ENCODE measurements at regions not wholly inside any gene's neighbourhood (a gene's known extent, or its start where the extent isn't known, plus 50 kb on each side); places are given as distances from the start of the nearest gene placed in this dataset.
A peak's percentile ranks its signal among the peaks of the same experiment; 100 is the strongest.
"Not testable (repeated sequence)": the region's sequence is repeated elsewhere in the genome, so short reads cannot be mapped to it uniquely, and the experiment has no call there.

DNA sequence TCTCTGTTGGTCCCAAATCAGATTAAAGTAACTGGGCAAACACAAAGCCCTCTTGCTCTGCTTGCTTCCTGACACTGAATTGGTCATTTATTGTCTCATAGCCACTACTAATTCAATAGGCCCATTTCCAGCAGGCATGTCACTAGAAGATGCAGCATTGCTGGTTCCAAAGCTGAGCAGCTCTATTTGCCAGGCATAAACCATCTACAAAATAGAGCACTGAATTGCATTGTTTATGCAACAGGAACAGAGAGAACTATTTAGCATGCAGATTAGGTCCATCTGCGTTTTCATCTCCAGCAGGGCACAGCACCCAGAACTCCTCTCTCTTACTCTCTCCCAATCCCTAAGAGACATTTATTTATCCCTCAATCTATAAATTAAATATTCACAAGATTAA is 227.6 kb downstream of the SUCLG1 start:
- Histone ChIP-seq H3K36me3 (no peaks in the 10 kb centered on the region), H3K27me3 (replicated peaks) (no peaks in the 10 kb centered on the region), H3K4me3 (no peak overlapping the region), H3K9me3 (replicated peaks) (no peaks in the 10 kb centered on the region), H3K4me1 (replicated peaks) (no peaks in the 10 kb centered on the region), H3K27ac (no peak overlapping the region)
- no peak for DNase-seq (ENCODE audit: low read depth in 1 of 2, low spot score in 2 of 2)

DNA sequence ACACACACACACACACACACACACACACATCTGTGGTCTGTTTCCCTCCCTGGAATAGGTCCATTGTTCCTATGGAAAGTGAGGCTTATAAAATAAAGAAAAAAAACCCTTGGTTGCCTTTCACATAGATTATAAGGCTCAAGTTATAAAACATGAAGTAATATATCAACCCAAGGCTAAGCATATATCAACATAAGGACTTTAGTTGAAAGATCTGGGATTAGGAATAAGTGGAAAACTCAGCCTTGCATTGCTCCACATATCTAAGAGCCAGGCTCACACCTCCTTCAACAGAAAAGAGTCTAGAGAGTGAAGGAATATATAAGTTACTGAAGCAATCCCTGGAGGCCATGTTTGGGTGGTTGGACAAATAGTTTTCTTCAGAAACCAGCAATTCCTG is 235.0 kb downstream of the SUCLG1 start:
- Histone ChIP-seq H3K36me3 (no peaks in the 10 kb centered on the region), H3K4me3 (no peak overlapping the region), H3K27me3 (replicated peaks) (no peaks in the 10 kb centered on the region), H3K9me3 (replicated peaks) (no peaks in the 10 kb centered on the region), H3K4me1 (replicated peaks) (no peaks in the 10 kb centered on the region), H3K27ac (no peak overlapping the region)
- no peak for DNase-seq (ENCODE audit: low read depth in 1 of 2, low spot score in 2 of 2)

DNA sequence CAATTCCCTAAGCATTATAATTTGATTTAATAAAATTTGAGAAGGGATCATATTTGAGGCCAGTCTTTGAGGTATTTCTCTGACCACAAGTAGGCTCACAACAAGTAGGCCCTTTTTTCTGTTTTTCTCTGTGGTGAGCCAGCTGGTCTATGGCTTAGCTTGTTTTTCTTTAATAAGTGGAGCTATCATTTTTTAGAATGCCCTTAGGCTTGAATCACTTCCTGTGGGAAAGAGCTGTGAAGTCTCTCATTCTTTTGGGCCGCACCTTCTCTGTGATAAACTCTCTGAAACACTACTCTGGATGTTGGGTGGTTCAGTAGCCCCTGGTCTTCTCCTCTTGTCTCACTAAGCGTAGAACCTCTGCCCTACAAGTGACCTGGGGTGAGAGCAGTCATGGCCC is 235.9 kb downstream of the SUCLG1 start:
- peak in 1 of 2 experiments; percentile 7 for DNase-seq (ENCODE audit: low read depth in 1 of 2, low spot score in 2 of 2)
- Histone ChIP-seq H3K36me3 (no peaks in the 10 kb centered on the region), H3K4me1 (replicated peaks) (no peaks in the 10 kb centered on the region), H3K27ac (no peak overlapping the region), H3K9me3 (replicated peaks) (no peaks in the 10 kb centered on the region), H3K27me3 (replicated peaks) (no peaks in the 10 kb centered on the region), H3K4me3 (no peak overlapping the region)

DNA sequence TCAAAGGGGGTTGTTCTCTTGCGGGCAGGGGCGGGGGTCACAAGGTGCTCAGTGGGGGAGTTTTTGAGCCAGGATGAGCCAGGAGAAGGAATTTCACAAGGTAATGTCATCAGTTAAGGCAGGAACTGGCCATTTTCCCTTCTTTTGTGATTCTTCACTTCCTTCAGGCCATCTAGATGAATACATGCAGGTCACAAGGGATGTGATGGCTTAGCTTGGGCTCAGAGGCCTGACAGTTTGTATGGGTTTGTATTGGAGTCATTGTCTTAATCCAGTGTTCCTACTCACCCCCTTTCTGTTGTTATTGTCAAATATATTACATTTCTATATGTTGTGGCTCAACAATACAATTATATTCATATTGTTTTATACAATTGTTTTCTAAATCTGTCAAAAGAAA is 238.0 kb downstream of the SUCLG1 start:
- H3K4me1 ChIP-seq (replicated peaks); H3K4me3 ChIP-seq; H3K27me3 ChIP-seq (replicated peaks); DNase-seq (ENCODE audit: low read depth in 1 of 2, low spot score in 2 of 2); H3K36me3 ChIP-seq; H3K27ac ChIP-seq; H3K9me3 ChIP-seq (replicated peaks): not testable (repeated sequence)

DNA sequence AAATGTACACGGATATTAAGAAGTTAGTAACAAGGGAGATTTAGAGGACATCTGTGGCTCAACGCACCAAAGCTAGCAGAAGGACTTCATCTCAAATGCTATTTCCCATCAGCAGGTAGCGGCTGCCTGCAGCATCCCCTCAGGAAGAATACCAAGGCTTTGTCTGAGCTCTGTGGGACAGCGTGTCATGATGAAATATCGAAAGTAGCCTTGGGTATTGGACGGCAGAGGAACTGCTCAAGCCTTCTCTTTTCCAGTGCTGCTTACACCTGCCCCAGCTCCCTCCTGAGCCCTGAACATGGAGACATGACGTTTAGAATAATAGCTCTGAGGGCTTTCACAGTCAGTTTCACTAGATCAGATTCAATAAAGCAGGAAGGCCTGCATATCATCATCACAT is 241.6 kb downstream of the SUCLG1 start:
- no peaks in the 10 kb centered on the region for H3K4me1 ChIP-seq (replicated peaks)
- no peak overlapping the region for H3K27ac ChIP-seq
- no peaks in the 10 kb centered on the region for H3K9me3 ChIP-seq (replicated peaks)
- H3K4me3 ChIP-seq = no peak overlapping the region
- no peak for DNase-seq (ENCODE audit: low read depth in 1 of 2, low spot score in 2 of 2)
- no peaks in the 10 kb centered on the region for H3K36me3 ChIP-seq
- H3K27me3 ChIP-seq (replicated peaks) = peaks cover 4% of the 10 kb centered on the region; the same call in 1 of the 2 replicates

DNA sequence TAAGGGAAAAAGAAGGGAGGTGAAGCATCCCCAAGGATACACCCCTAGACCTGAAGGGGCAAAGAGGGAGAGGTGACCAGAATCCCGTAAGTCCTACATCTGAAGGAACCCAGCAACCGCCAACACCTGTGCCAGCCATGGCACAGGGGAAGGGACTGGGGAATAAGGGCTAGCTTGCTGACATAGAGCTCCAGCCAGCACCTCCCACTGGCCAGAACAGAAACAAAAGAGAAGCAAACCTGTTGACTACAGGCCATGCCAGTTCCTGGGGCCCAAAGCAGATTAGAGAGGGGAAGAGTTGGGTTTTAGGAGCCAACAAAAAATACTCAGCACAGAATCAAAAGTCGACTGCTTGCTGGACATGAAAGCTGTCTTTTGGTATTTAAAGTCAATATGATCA is 244.6 kb downstream of the SUCLG1 start:
- no peaks in the 10 kb centered on the region for H3K36me3 ChIP-seq
- H3K27ac ChIP-seq = no peak overlapping the region
- no peak for DNase-seq (ENCODE audit: low read depth in 1 of 2, low spot score in 2 of 2)

DNA sequence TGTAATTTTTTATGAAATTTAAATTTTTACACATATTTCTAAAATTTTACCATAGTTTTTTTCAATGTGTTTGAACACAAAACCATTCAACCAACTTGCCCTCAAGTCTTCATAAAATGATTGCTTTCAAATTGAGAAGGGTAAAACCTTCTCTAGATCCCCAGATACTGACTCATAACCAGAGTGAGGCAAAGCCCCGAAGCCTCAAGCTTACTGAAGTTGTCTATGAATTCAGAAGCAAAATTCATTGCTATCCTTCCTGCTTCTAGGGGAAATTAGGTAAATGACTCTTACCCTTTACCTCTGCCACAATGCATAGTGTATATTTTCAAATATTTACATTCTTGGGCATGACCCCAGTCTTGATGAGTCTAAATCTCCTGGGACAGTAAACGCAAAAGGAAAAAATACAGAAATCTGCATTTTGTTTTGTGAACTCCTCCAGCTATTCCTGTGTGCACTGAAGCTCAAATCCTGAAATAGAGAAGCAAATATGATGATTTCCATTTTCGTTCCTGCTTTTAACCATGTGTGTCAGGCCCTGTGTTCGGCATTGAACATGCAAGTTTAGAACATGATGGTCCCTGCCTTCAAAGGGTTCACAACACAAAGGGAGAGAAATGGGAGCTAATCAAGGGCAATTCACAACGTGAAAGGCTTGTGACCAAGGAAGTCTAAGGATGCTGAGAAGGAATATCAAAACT is 246.3 kb downstream of the SUCLG1 start:
- no peak for DNase-seq (ENCODE audit: low read depth in 1 of 2, low spot score in 2 of 2)
- Histone ChIP-seq H3K27ac (no peak overlapping the region), H3K9me3 (replicated peaks) (no peaks in the 10 kb centered on the region), H3K4me3 (no peak overlapping the region), H3K4me1 (replicated peaks) (no peaks in the 10 kb centered on the region), H3K36me3 (no peaks in the 10 kb centered on the region), H3K27me3 (replicated peaks) (peaks cover 4% of the 10 kb centered on the region; the same call in 1 of the 2 replicates)

More for the DNA sequence above, 244.6 kb downstream of the SUCLG1 start:
- H3K9me3 ChIP-seq (replicated peaks) = no peaks in the 10 kb centered on the region
- peaks cover 4% of the 10 kb centered on the region; the same call in 1 of the 2 replicates for H3K27me3 ChIP-seq (replicated peaks)
- H3K4me1 ChIP-seq (replicated peaks) = no peaks in the 10 kb centered on the region
- H3K4me3 ChIP-seq = no peak overlapping the region

DNA sequence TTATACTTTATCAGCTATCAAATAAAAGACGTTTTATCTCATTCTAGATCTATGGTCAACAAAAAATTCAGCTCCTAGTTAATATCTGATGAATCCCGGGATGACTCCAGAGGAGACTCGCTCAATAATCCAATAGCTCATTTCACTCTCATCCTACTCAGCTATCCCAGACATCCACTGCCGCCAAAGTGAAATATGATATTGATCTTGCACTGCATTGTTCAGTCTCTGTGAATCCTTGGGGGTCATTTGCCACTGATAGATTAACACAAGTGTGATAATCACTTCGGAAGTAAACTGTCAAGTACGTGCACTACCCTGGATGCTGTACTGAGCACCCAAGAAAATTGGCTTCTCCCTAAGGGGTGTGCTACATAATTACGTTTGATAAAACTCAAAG is 249.1 kb downstream of the SUCLG1 start:
- H3K4me1 ChIP-seq (replicated peaks) = no peaks in the 10 kb centered on the region
- H3K9me3 ChIP-seq (replicated peaks) = no peaks in the 10 kb centered on the region
- H3K27me3 ChIP-seq (replicated peaks) = peaks cover 3% of the 10 kb centered on the region; the same call in 1 of the 2 replicates
- no peak overlapping the region for H3K27ac ChIP-seq
- no peaks in the 10 kb centered on the region for H3K36me3 ChIP-seq
- no peak overlapping the region for H3K4me3 ChIP-seq
- no peak for DNase-seq (ENCODE audit: low read depth in 1 of 2, low spot score in 2 of 2)

DNA sequence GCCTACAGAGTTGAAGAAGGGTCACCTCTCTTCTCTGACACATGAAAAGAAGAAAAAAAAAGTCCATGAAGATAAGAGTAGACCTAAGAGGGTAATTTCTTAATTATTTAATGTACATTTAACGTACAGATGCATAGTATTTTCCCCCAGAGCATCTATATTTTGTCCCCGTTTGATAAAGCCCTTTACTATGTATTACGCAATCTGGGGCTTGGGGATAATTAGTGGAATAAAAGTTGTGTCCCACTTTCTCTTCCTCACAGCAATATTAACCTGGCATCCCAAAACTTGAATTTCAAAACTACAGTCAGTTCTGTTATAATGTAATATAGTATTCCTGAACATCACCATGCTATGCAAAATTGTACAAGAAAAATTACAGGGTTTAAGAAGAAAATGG is 254.1 kb downstream of the SUCLG1 start:
- H3K36me3 ChIP-seq = no peaks in the 10 kb centered on the region
- DNase-seq (ENCODE audit: low read depth in 1 of 2, low spot score in 2 of 2) = no peak
- H3K27ac ChIP-seq = no peak overlapping the region
- no peaks in the 10 kb centered on the region for H3K27me3 ChIP-seq (replicated peaks)
- no peaks in the 10 kb centered on the region for H3K4me1 ChIP-seq (replicated peaks)
- no peaks in the 10 kb centered on the region for H3K9me3 ChIP-seq (replicated peaks)
- H3K4me3 ChIP-seq = no peak overlapping the region

DNA sequence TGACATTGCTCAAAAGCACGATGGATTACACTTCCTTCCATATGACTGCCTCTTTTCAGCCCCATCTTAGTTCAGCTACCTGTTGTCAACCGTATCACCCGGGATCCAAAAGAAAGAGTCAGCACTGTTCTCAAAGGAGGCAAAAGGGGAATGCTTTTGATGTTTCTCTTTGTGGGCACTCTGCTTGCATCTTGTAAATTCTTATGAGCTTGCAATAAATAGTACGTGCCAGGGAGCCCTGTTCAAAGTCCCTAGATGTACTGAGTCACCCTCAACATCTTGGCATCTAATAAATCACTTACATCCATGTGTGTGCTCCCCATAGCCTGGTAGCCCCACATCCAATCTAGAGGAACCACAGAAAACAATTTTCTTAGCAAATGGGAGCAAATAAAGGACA is 256.9 kb downstream of the SUCLG1 start:
- H3K36me3 ChIP-seq = no peaks in the 10 kb centered on the region
- H3K4me3 ChIP-seq = no peak overlapping the region
- no peaks in the 10 kb centered on the region for H3K4me1 ChIP-seq (replicated peaks)
- H3K27ac ChIP-seq = no peak overlapping the region
- H3K27me3 ChIP-seq (replicated peaks) = no peaks in the 10 kb centered on the region
- H3K9me3 ChIP-seq (replicated peaks) = no peaks in the 10 kb centered on the region
- no peak for DNase-seq (ENCODE audit: low read depth in 1 of 2, low spot score in 2 of 2)

DNA sequence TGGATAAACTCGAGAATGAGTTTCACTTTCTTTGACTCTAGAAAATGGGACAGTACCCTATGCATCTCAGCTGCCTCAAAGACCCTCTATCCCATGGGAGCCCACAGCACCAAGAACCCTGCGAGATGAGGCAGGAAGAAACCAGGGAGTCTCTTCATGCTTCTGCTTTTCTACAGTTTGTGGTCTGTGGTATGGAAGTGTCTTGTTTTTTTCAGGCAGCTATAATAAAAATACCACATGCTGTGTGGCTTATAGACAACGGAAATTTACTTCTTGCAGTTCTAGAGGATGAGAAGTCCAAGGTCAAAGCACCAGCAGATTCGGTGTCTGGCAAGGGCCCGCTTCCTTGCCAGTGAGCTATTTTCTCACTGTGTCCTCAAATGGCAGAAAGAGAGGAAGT is 257.9 kb downstream of the SUCLG1 start:
- Histone ChIP-seq H3K4me3 (no peak overlapping the region), H3K27me3 (replicated peaks) (no peaks in the 10 kb centered on the region), H3K4me1 (replicated peaks) (no peaks in the 10 kb centered on the region), H3K36me3 (no peaks in the 10 kb centered on the region), H3K27ac (no peak overlapping the region), H3K9me3 (replicated peaks) (no peaks in the 10 kb centered on the region)
- DNase-seq (ENCODE audit: low read depth in 1 of 2, low spot score in 2 of 2) = no peak

DNA sequence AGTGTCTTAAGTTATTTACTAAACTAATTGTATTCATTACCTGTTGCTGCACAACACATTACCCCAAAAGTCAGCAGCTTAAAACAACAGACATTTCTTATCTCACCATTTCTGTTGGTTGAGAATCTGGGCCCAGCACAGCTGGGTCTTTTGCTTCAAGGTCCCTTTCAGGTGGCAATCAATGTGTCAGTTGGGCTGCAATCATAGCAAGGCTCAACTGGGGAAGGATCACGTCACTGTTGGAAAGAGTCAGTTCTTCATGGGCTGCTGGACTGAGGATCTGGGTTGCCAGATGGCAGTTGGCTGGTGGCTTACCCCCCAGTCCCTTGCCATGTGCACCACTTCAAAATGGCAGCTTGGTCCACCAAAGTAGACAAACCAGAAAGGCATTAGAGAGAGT is 261.2 kb downstream of the SUCLG1 start:
- no peaks in the 10 kb centered on the region for H3K36me3 ChIP-seq
- H3K27me3 ChIP-seq (replicated peaks) = no peaks in the 10 kb centered on the region
- no peak overlapping the region for H3K27ac ChIP-seq
- no peak for DNase-seq (ENCODE audit: low read depth in 1 of 2, low spot score in 2 of 2)
- no peaks in the 10 kb centered on the region for H3K4me1 ChIP-seq (replicated peaks)
- no peak overlapping the region for H3K4me3 ChIP-seq
- no peaks in the 10 kb centered on the region for H3K9me3 ChIP-seq (replicated peaks)

DNA sequence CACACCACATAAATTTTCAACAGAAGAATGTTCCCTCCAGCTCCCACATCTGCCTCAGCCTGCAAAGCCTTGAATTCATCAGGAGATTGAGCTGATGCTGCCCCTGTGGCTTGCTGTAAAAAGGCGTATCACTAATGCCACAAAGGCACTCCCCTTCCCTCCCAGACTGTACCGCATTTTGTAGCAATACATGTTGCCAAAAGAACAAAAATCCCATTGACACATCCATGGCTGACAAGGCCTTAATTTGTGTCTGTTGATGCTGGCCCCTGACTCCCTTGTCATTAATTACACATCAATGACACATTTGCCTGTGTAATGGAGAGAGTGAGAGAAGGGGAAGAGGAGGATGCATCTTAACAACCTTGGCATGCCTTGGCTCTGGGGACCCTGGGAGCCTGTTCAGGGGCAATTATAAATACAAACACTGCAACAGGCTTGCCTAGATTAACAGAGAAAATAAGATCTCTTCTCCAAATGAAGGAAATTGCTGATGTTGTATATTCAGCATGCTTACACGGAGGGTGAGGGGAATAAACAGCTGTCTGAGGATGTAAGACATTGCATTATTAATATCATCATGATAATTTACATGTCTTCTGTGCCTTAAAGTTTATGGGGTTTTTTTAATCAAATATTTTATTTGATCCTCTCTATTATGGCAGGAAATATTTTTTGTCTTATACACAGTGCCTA is 264.0 kb downstream of the SUCLG1 start:
- no peaks in the 10 kb centered on the region for H3K4me1 ChIP-seq (replicated peaks)
- no peaks in the 10 kb centered on the region for H3K36me3 ChIP-seq
- no peak for DNase-seq (ENCODE audit: low read depth in 1 of 2, low spot score in 2 of 2)
- no peaks in the 10 kb centered on the region for H3K27me3 ChIP-seq (replicated peaks)
- no peak overlapping the region for H3K27ac ChIP-seq
- no peak overlapping the region for H3K4me3 ChIP-seq
- no peaks in the 10 kb centered on the region for H3K9me3 ChIP-seq (replicated peaks)

DNA sequence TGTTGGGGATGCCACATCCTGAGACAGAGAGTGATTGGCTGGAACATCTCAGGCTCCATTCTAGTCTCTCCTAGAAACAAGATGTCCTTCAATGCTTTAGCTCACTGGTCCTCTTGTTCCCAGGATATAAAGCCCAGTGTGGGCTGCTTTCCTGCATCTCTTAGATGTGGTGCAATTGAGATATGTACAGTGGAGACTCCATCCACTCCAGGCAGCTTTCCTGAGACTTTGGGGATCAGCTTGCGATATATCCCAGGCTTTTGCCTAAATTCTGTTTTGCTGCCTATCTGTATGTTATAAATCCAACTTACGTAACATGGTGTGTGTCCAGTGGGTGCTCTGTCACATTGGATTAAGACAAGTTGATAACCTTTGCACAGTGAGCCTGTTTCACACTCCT is 264.9 kb downstream of the SUCLG1 start:
- Histone ChIP-seq H3K4me3 (no peak overlapping the region), H3K9me3 (replicated peaks) (no peaks in the 10 kb centered on the region), H3K27me3 (replicated peaks) (no peaks in the 10 kb centered on the region), H3K4me1 (replicated peaks) (no peaks in the 10 kb centered on the region), H3K36me3 (no peaks in the 10 kb centered on the region), H3K27ac (no peak overlapping the region)
- no peak for DNase-seq (ENCODE audit: low read depth in 1 of 2, low spot score in 2 of 2)
